Activated B cell treated with CpG ODN at 0.5 μM for 24 hours (primary cell): ENCODE measurements at regions not wholly inside any gene's neighbourhood (a gene's known extent, or its start where the extent isn't known, plus 50 kb on each side); places are given as distances from the start of the nearest gene placed in this dataset.
"Not testable (repeated sequence)": the region's sequence is repeated elsewhere in the genome, so short reads cannot be mapped to it uniquely, and the experiment has no call there.

Experiments
- ATAC-seq: fragments of 200-7000 bp; cut with Tn5 transposase; one replicate; pipeline ENCODE4 v1.10.0; 2021; ENCODE audit warnings: low read depth, mild to moderate bottlenecking, moderate library complexity
- CTCF ChIA-PET: fragments of 350-600 bp; sonication (Branson Sonifier 250); formaldehyde crosslinking; loops from one replicate; lab custom pipeline; 2021; ENCODE audit warnings: antibody characterized with exemption; lab: Charles Lee
- POLR2A ChIA-PET: fragments of 350-600 bp; sonication (Branson Sonifier 250); formaldehyde crosslinking; loops from one replicate; lab custom pipeline; 2021; ENCODE audit warnings: antibody characterized with exemption; lab: Charles Lee
- DNase-seq: peaks from one replicate; pipeline ENCODE4 v3.0.0; 2022
- H3K27ac Mint-ChIP-seq: one replicate; pipeline ENCODE4 v1.8.0; 2020; ENCODE audit warnings: mixed read lengths
- H3K27me3 Mint-ChIP-seq: one replicate; pipeline ENCODE4 v1.8.0; 2021; ENCODE audit warnings: mixed read lengths
- H3K36me3 Mint-ChIP-seq: one replicate; pipeline ENCODE4 v1.8.0; 2021; ENCODE audit warnings: low read depth, mixed read lengths
- H3K4me1 Mint-ChIP-seq: one replicate; pipeline ENCODE4 v1.8.0; 2021; ENCODE audit warnings: mixed read lengths
- H3K4me3 Mint-ChIP-seq: one replicate; pipeline ENCODE4 v1.8.0; 2020; ENCODE audit warnings: mild to moderate bottlenecking, mixed read lengths
- H3K9me3 Mint-ChIP-seq: one replicate; pipeline ENCODE4 v1.8.0; 2020; ENCODE audit warnings: mixed read lengths
- CTCF ChIP-seq: fragments of 200-600 bp; IDR thresholded peaks from one replicate; pipeline ENCODE4 v1.8.0; 2022; ENCODE audit warnings: antibody characterized with exemption, mild to moderate bottlenecking
- intact Hi-C: fragments of 100-400 bp; cut with micrococcal nuclease; formaldehyde crosslinking; loops from one replicate; pipeline ENCODE4 v1.15.1; 2024

GRCh38 chr21:17396948-17397347 lies 115.9 kb upstream of the CXADR start:
- intact Hi-C loops: no loop called here
- DNase-seq: no peak
- no peak for TF ChIP-seq CTCF
- no peak overlapping the region for H3K27ac Mint-ChIP-seq
- no peaks in the 10 kb centered on the region for H3K4me1 Mint-ChIP-seq
- POLR2A ChIA-PET: no interaction called here
- no peaks in the 10 kb centered on the region for H3K36me3 Mint-ChIP-seq
- H3K4me3 Mint-ChIP-seq: no peak overlapping the region
- no peaks in the 10 kb centered on the region for H3K9me3 Mint-ChIP-seq
- H3K27me3 Mint-ChIP-seq: no peaks in the 10 kb centered on the region
- ATAC-seq: no peak
- CTCF ChIA-PET: no interaction called here

- intact Hi-C loops: no loop called here
- no peaks in the 10 kb centered on the region for H3K36me3 Mint-ChIP-seq
- TF ChIP-seq CTCF: no peak
- H3K9me3 Mint-ChIP-seq: no peaks in the 10 kb centered on the region
- CTCF ChIA-PET: no interaction called here
- H3K4me1 Mint-ChIP-seq: no peaks in the 10 kb centered on the region
- no peaks in the 10 kb centered on the region for H3K27me3 Mint-ChIP-seq
- POLR2A ChIA-PET: no interaction called here
- no peak overlapping the region for H3K27ac Mint-ChIP-seq
- DNase-seq (no peak), ATAC-seq (no peak)
- H3K4me3 Mint-ChIP-seq: no peak overlapping the region
Observed at GRCh38 chr21:17397703-17398102, 115.1 kb upstream of the CXADR start.

GRCh38 chr21:17398954-17399353 lies 113.9 kb upstream of the CXADR start:
- CTCF ChIA-PET: interaction anchor here (0.9 kb wide), 1 partner anchor 12 kb away, joined by 3 read pairs; no protein-coding TSS in a partner anchor
- H3K27ac Mint-ChIP-seq, ATAC-seq, H3K27me3 Mint-ChIP-seq, DNase-seq, POLR2A ChIA-PET, intact Hi-C loops, H3K36me3 Mint-ChIP-seq, H3K4me1 Mint-ChIP-seq, H3K9me3 Mint-ChIP-seq, H3K4me3 Mint-ChIP-seq: not testable (repeated sequence)

- intact Hi-C loops: no loop called here
- ChIA-PET POLR2A (no interaction called here), CTCF (no interaction called here)
- Mint-ChIP-seq H3K36me3 (no peaks in the 10 kb centered on the region), H3K27ac (no peak overlapping the region), H3K4me1 (no peaks in the 10 kb centered on the region), H3K9me3 (no peaks in the 10 kb centered on the region), H3K4me3 (no peak overlapping the region), H3K27me3 (no peaks in the 10 kb centered on the region)
- DNase-seq (no peak), ATAC-seq (no peak)
- no peak for TF ChIP-seq CTCF
Observed at GRCh38 chr21:17402937-17403336, 109.9 kb upstream of the CXADR start.

GRCh38 chr21:17406202-17406601 lies 106.6 kb upstream of the CXADR start:
- ChIA-PET POLR2A (no interaction called here), CTCF (no interaction called here)
- intact Hi-C loops: no loop called here
- H3K27me3 Mint-ChIP-seq: no peaks in the 10 kb centered on the region
- ATAC-seq: no peak
- no peaks in the 10 kb centered on the region for H3K4me1 Mint-ChIP-seq
- TF ChIP-seq CTCF: no peak
- no peaks in the 10 kb centered on the region for H3K36me3 Mint-ChIP-seq
- no peaks in the 10 kb centered on the region for H3K9me3 Mint-ChIP-seq
- no peak overlapping the region for H3K4me3 Mint-ChIP-seq
- no peak overlapping the region for H3K27ac Mint-ChIP-seq
- DNase-seq: no peak

- ChIA-PET POLR2A (no interaction called here), CTCF (no interaction called here)
- Mint-ChIP-seq H3K4me3 (no peak overlapping the region), H3K9me3 (no peaks in the 10 kb centered on the region), H3K27me3 (no peaks in the 10 kb centered on the region), H3K4me1 (no peaks in the 10 kb centered on the region), H3K27ac (no peak overlapping the region), H3K36me3 (no peaks in the 10 kb centered on the region)
- intact Hi-C loops: no loop called here
- no peak for TF ChIP-seq CTCF
- DNase-seq: no peak
- ATAC-seq: no peak
Observed at GRCh38 chr21:17414766-17415165, 98.1 kb upstream of the CXADR start.
